ENCODE measurements at regions not wholly inside any gene's neighbourhood (a gene's known extent, or its start where the extent isn't known, plus 50 kb on each side); places are given as distances from the start of the nearest gene placed in this dataset.

- TF ChIP-seq RUNX1 (IDR thresholded peaks at IDR 0.05; ENCODE audit: low read depth) (no peak), NFIC (IDR thresholded peaks at IDR 0.05) (no peak), COPS2 (conservative IDR thresholded peaks at IDR 0.05) (no peak), ZBTB26 (CRISPR knock-in tag; IDR thresholded peaks at IDR 0.05) (no peak), ZNF778 (CRISPR knock-in tag; IDR thresholded peaks at IDR 0.05) (no peak), SIN3A (IDR thresholded peaks at IDR 0.05; ENCODE audit: borderline replicate concordance in 2 of 2, control insufficient read depth in 1 of 2, low read depth in 2 of 2, low read length in 2 of 2) (no peak), BRCA1 (IDR thresholded peaks at IDR 0.05) (no peak), BRCA1 (CRISPR knock-in tag; IDR thresholded peaks at IDR 0.05) (no peak), ZFP36 (IDR thresholded peaks at IDR 0.05; ENCODE audit: low read depth, low read length, partially characterized antibody) (no peak), HDAC6 (IDR thresholded peaks at IDR 0.05; ENCODE audit: low read depth, low read length) (no peak), ZNF121 (CRISPR knock-in tag; conservative IDR thresholded peaks at IDR 0.05) (no peak), POLR2AphosphoS2 (IDR thresholded peaks at IDR 0.05; ENCODE audit: low read length) (no peak), POLR2A (conservative IDR thresholded peaks at IDR 0.05) (no peak)
These were observed 90.5 kb downstream of the NUF2 start for GRCh38 chr1:163412221-163412620.

All from K562 (cell line).